ENCODE measurements at regions not wholly inside any gene's neighbourhood (a gene's known extent, or its start where the extent isn't known, plus 50 kb on each side); places are given as distances from the start of the nearest gene placed in this dataset.

- no peak for DNase-seq
These were observed 431.1 kb upstream of the KLF6 start for GRCh38 chr10:4215963-4216575.

- DNase-seq = no peak
These were observed 430.5 kb upstream of the KLF6 start for GRCh38 chr10:4215485-4215884.

GRCh38 chr10:4214908-4215307 is 429.9 kb upstream of the KLF6 start:
- DNase-seq = no peak

- DNase-seq = no peak
These were observed 428.4 kb upstream of the KLF6 start for GRCh38 chr10:4213441-4213840.

GRCh38 chr10:4212111-4212630 is 427.2 kb upstream of the KLF6 start:
- DNase-seq = no peak

- no peak for DNase-seq
These were observed 423.5 kb upstream of the KLF6 start for GRCh38 chr10:4208499-4208898.

- DNase-seq = no peak
These were observed 420.1 kb upstream of the KLF6 start for GRCh38 chr10:4205113-4205512.

GRCh38 chr10:4202938-4203337 is 417.9 kb upstream of the KLF6 start:
- DNase-seq = no peak

- DNase-seq = no peak
These were observed 417.1 kb upstream of the KLF6 start for GRCh38 chr10:4201866-4202825.

GRCh38 chr10:4199196-4199595 is 414.2 kb upstream of the KLF6 start:
- no peak for DNase-seq

- DNase-seq = no peak
These were observed 413.2 kb upstream of the KLF6 start for GRCh38 chr10:4198216-4198615.

GRCh38 chr10:4197676-4198075 is 412.7 kb upstream of the KLF6 start:
- no peak for DNase-seq

- DNase-seq = no peak
These were observed 411.9 kb upstream of the KLF6 start for GRCh38 chr10:4196771-4197390.

GRCh38 chr10:4196183-4196582 is 411.2 kb upstream of the KLF6 start:
- no peak for DNase-seq

- DNase-seq = no peak
These were observed 410.2 kb upstream of the KLF6 start for GRCh38 chr10:4195213-4195612.

GRCh38 chr10:4194231-4194630 is 409.2 kb upstream of the KLF6 start:
- no peak for DNase-seq

- DNase-seq = no peak
These were observed 406.9 kb upstream of the KLF6 start for GRCh38 chr10:4191894-4192293.

- DNase-seq = no peak
These were observed 406.3 kb upstream of the KLF6 start for GRCh38 chr10:4191354-4191753.

- DNase-seq = no peak
These were observed 405.9 kb upstream of the KLF6 start for GRCh38 chr10:4190876-4191275.

GRCh38 chr10:4189281-4189680 is 404.3 kb upstream of the KLF6 start:
- DNase-seq = no peak

GRCh38 chr10:4188406-4188805 is 403.4 kb upstream of the KLF6 start:
- no peak for DNase-seq

- no peak for DNase-seq
These were observed 402.0 kb upstream of the KLF6 start for GRCh38 chr10:4186849-4187540.

GRCh38 chr10:4183761-4184261 is 398.8 kb upstream of the KLF6 start:
- DNase-seq = no peak

Measured in cerebellar nuclear complex (tissue), 1 donor.